Activated CD4-positive, alpha-beta T cell treated with anti-CD3 and anti-CD28 coated beads for 36 hours (primary cell): ENCODE measurements at regions not wholly inside any gene's neighbourhood (a gene's known extent, or its start where the extent isn't known, plus 50 kb on each side); places are given as distances from the start of the nearest gene placed in this dataset.

Experiments used
- ATAC-seq: fragments of 200-7000 bp; cut with Tn5 transposase; one replicate; pipeline ENCODE4 v1.10.0; 2021; ENCODE audit warnings: mild to moderate bottlenecking, moderate library complexity
- CTCF ChIA-PET: fragments of 350-600 bp; sonication (Branson Sonifier 250); formaldehyde crosslinking; loops from one replicate; lab custom pipeline; 2021; ENCODE audit warnings: antibody characterized with exemption; lab: Charles Lee
- POLR2A ChIA-PET: fragments of 350-600 bp; sonication (Branson Sonifier 250); formaldehyde crosslinking; loops from one replicate; lab custom pipeline; 2021; ENCODE audit warnings: antibody characterized with exemption, inconsistent platforms; lab: Charles Lee
- DNase-seq: peaks from one replicate; pipeline ENCODE4 v3.0.0-alpha.2; 2020
- H3K27ac Mint-ChIP-seq: one replicate; pipeline ENCODE4 v1.8.0; 2021; ENCODE audit warnings: mixed read lengths
- H3K27me3 Mint-ChIP-seq: one replicate; pipeline ENCODE4 v1.8.0; 2021; ENCODE audit warnings: mixed read lengths
- H3K36me3 Mint-ChIP-seq: one replicate; pipeline ENCODE4 v1.8.0; 2021; ENCODE audit warnings: low read depth, mixed read lengths
- H3K4me1 Mint-ChIP-seq: one replicate; pipeline ENCODE4 v1.8.0; 2021; ENCODE audit warnings: mixed read lengths
- H3K4me3 Mint-ChIP-seq: one replicate; pipeline ENCODE4 v1.8.0; 2021; ENCODE audit warnings: mild to moderate bottlenecking, moderate library complexity, mixed read lengths
- H3K9me3 Mint-ChIP-seq: one replicate; pipeline ENCODE4 v1.8.0; 2021; ENCODE audit warnings: low read depth, mixed read lengths
- intact Hi-C, 2 experiments: fragments of 100-400 bp; cut with DNase I in 1 of 2; cut with micrococcal nuclease in 1 of 2; formaldehyde crosslinking; loops; one replicate each; pipeline versions ENCODE4 v1.14.2 to v1.15.1; 2022 to 2024; cut with DNase I, micrococcal nuclease

DNA sequence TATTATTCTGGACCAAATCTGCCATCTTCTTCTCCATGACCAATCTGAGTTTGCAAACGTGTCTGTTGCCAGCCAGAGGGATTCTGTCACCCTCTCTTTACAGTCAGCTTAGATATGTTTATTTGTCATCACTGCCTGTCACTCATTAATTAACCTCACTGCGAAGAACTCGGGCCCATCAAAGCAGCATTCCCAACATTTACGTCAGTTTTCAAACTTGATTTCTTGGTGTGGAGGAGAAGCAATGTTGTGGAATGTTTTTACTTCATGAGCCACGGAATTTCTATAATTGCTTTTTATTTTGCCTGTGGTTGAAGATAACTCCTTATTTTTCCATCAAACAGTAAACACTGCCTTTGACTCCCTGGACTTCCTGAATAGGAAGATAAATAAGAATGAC lies 91.8 kb upstream of the CNKSR3 start:
- DNase-seq (no peak), ATAC-seq (no peak)
- H3K27ac Mint-ChIP-seq = no peak overlapping the region
- intact Hi-C loops = loop anchor here (10.0 kb wide), 2 partner anchors 437 to 553 kb away; no protein-coding TSS in a partner anchor
- CTCF ChIA-PET = no interaction called here
- no peaks in the 10 kb centered on the region for H3K9me3 Mint-ChIP-seq
- H3K27me3 Mint-ChIP-seq = no peaks in the 10 kb centered on the region
- POLR2A ChIA-PET = no interaction called here
- H3K36me3 Mint-ChIP-seq = no peaks in the 10 kb centered on the region
- no peak overlapping the region for H3K4me3 Mint-ChIP-seq
- peaks cover 33% of the 10 kb centered on the region for H3K4me1 Mint-ChIP-seq

DNA sequence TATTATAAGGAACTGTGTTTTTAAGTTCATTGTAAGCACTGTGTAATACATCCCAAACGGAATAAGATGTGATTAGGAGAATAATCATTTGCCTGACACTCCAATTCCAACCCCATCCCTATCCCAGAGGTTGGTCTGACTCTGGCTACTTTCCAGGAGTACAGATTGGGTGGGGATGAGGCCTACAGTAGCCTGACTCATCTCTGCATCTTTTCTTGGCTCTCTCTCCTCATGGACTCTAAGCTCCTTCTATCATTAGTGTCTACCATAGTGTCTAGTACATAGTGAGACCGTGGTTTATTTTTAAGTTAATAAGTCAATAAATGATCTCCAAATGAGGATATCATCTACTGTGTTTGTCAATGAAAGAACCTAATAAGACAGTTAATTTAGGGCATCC lies 92.2 kb upstream of the CNKSR3 start:
- ChIA-PET POLR2A (no interaction called here), CTCF (no interaction called here)
- Mint-ChIP-seq H3K4me3 (no peak overlapping the region), H3K27ac (no peak overlapping the region), H3K9me3 (no peaks in the 10 kb centered on the region), H3K27me3 (no peaks in the 10 kb centered on the region), H3K4me1 (peaks cover 37% of the 10 kb centered on the region), H3K36me3 (no peaks in the 10 kb centered on the region)
- ATAC-seq = no peak
- intact Hi-C loops = loop anchor here (10.0 kb wide), 2 partner anchors 438 to 552 kb away; no protein-coding TSS in a partner anchor
- DNase-seq = no peak

GRCh38 chr6:154604119-154604518 lies 93.6 kb upstream of the CNKSR3 start:
- Mint-ChIP-seq H3K36me3 (no peaks in the 10 kb centered on the region), H3K4me1 (peaks cover 41% of the 10 kb centered on the region), H3K9me3 (no peaks in the 10 kb centered on the region), H3K27me3 (no peaks in the 10 kb centered on the region), H3K4me3 (no peak overlapping the region), H3K27ac (no peak overlapping the region)
- intact Hi-C loops = loop anchor here (10.0 kb wide), 2 partner anchors 439 to 551 kb away; no protein-coding TSS in a partner anchor
- DNase-seq = no peak
- ChIA-PET POLR2A (interaction anchor here (0.6 to 0.7 kb wide), 2 partner anchors 24 to 777 kb away, joined by 3 read pairs; no protein-coding TSS in a partner anchor), CTCF (no interaction called here)
- ATAC-seq = no peak

DNA sequence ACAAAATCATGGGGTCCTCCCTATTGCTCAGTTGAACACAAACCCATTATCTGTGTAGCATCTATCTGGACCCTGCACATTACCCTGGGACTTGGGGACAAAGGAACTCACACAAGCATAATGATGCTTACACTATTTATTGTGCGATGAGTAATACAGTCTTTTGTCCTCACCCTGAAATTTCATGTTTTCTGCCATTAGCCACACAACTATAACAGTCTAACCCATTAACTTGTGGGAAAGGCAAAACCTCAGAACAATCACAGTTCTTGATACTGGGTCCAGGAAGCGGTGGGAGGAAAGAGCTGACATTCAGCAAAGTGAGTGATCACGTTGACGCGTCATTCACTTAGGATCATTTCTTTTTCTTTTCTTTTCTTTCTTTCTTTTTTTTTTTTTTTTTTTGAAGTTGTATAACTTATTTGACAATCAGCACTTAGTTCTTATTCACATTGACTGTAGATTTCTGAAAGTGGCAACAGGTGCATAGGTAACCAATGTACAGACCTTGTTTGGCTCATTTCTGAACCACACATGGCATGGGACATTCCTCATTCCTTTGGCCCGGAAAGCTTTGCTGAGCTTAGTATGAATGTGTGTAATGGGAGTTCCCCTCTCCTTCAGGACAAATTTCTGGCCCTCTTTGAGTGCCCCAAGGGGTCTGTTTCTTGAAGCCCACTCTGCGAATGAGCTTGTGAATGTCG lies 94.8 kb upstream of the CNKSR3 start:
- Mint-ChIP-seq H3K4me1 (peaks cover 39% of the 10 kb centered on the region), H3K27me3 (peaks cover 2% of the 10 kb centered on the region), H3K9me3 (no peaks in the 10 kb centered on the region), H3K36me3 (no peaks in the 10 kb centered on the region), H3K4me3 (peak overlapping the region; percentile 49), H3K27ac (peak overlapping the region; percentile 84)
- ATAC-seq = peak; percentile 50
- peak; percentile 58 for DNase-seq
- ChIA-PET POLR2A (no interaction called here), CTCF (interaction anchor here (0.9 to 1.3 kb wide), 3 partner anchors 9 to 260 kb away, joined by 3 read pairs; no protein-coding TSS in a partner anchor)
- intact Hi-C loops = loop anchor here (1.0 to 10.0 kb wide), 9 partner anchors 127 to 1623 kb away; partner anchors contain the start of genes SCAF8 (in 2 of the 2) and FBXO5 (in 1 of the 2)

- peak; percentile 3 for ATAC-seq
- CTCF ChIA-PET = interaction anchor here (0.9 to 1.3 kb wide), 3 partner anchors 8 to 260 kb away, joined by 3 read pairs; no protein-coding TSS in a partner anchor
- no peaks in the 10 kb centered on the region for H3K9me3 Mint-ChIP-seq
- POLR2A ChIA-PET = no interaction called here
- H3K27ac Mint-ChIP-seq = peak overlapping the region; percentile 84
- H3K4me3 Mint-ChIP-seq = peak overlapping the region; percentile 49
- peak; percentile 21 for DNase-seq
- peaks cover 4% of the 10 kb centered on the region for H3K27me3 Mint-ChIP-seq
- H3K4me1 Mint-ChIP-seq = peaks cover 40% of the 10 kb centered on the region
- no peaks in the 10 kb centered on the region for H3K36me3 Mint-ChIP-seq
- intact Hi-C loops = loop anchor here (1.0 to 10.0 kb wide), 11 partner anchors 126 to 1624 kb away; partner anchors contain the start of genes SCAF8 (in 2 of the 2) and FBXO5 (in 1 of the 2)
Measured at GRCh38 chr6:154605882-154606370, 95.4 kb upstream of the CNKSR3 start.

DNA sequence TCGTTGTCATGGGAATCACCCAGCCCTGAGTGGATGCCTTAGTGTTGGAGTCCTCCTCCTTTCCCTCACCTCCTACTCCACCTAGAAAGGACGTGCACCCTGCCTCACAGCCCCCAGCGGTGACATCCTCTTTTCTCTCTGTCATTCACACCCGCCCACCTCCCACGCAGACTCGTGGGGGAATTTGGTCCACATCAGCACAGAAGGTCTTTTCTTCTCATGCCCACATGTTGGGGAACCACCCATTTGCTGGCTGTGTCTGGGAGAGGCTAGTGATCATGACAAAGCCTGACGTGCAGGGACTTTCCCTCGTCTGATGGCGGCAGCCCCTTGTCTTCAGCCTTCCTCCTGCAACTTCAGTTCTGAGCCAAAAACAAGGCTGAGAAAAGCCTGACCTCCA lies 96.0 kb upstream of the CNKSR3 start:
- ATAC-seq (peak; percentile 92), DNase-seq (peak; percentile 96)
- no peaks in the 10 kb centered on the region for H3K9me3 Mint-ChIP-seq
- H3K36me3 Mint-ChIP-seq = no peaks in the 10 kb centered on the region
- peak overlapping the region; percentile 84 for H3K27ac Mint-ChIP-seq
- POLR2A ChIA-PET = no interaction called here
- CTCF ChIA-PET = interaction anchor here (1.0 kb wide), 1 partner anchor 261 kb away, joined by 3 read pairs; no protein-coding TSS in a partner anchor
- peak overlapping the region; percentile 13 for H3K4me3 Mint-ChIP-seq
- intact Hi-C loops = loop anchor here (1.0 to 10.0 kb wide), 9 partner anchors 126 to 1624 kb away; partner anchors contain the start of genes SCAF8 (in 2 of the 2) and FBXO5 (in 1 of the 2)
- peaks cover 4% of the 10 kb centered on the region for H3K27me3 Mint-ChIP-seq
- H3K4me1 Mint-ChIP-seq = peaks cover 45% of the 10 kb centered on the region

GRCh38 chr6:154606860-154607259 lies 96.4 kb upstream of the CNKSR3 start:
- peak overlapping the region; percentile 84 for H3K27ac Mint-ChIP-seq
- DNase-seq (no peak), ATAC-seq (no peak)
- intact Hi-C loops = loop anchor here (1.0 to 10.0 kb wide), 9 partner anchors 125 to 1625 kb away; partner anchors contain the start of genes SCAF8 (in 2 of the 2) and FBXO5 (in 1 of the 2)
- H3K4me1 Mint-ChIP-seq = peaks cover 47% of the 10 kb centered on the region
- CTCF ChIA-PET = no interaction called here
- POLR2A ChIA-PET = no interaction called here
- H3K36me3 Mint-ChIP-seq = no peaks in the 10 kb centered on the region
- peak overlapping the region; percentile 32 for H3K4me3 Mint-ChIP-seq
- H3K9me3 Mint-ChIP-seq = no peaks in the 10 kb centered on the region
- H3K27me3 Mint-ChIP-seq = peaks cover 4% of the 10 kb centered on the region

DNA sequence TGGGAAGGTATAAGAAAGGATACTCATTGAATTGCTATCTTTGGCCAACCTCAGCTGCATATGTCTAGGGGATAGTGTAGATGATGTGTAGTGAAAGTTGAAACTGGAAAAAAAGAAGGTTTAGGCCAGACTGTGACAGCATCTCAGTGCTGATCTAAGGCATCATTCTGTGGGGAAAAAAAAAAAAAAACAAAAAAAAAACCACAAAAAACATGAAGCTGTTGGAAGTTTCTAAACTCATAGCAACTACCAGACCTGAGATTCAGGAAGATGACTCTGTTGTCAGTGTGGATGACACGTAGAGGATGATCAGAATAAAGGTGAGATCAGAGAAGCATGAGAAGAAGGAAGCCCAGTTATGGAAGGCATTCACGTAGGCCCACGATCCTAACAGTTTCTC lies 100.8 kb upstream of the CNKSR3 start:
- Mint-ChIP-seq H3K4me3 (no peak overlapping the region), H3K27ac (no peak overlapping the region), H3K4me1 (peaks cover 39% of the 10 kb centered on the region), H3K27me3 (peaks cover 4% of the 10 kb centered on the region), H3K9me3 (no peaks in the 10 kb centered on the region), H3K36me3 (no peaks in the 10 kb centered on the region)
- DNase-seq (no peak), ATAC-seq (peak; percentile 48)
- intact Hi-C loops = no loop called here
- POLR2A ChIA-PET = no interaction called here
- CTCF ChIA-PET = interaction anchor here (0.8 kb wide), 1 partner anchor 64 kb away, joined by 3 read pairs; no protein-coding TSS in a partner anchor

GRCh38 chr6:154611847-154612246 lies 101.4 kb upstream of the CNKSR3 start:
- no peak overlapping the region for H3K4me3 Mint-ChIP-seq
- no peaks in the 10 kb centered on the region for H3K36me3 Mint-ChIP-seq
- ChIA-PET POLR2A (no interaction called here), CTCF (interaction anchor here (0.6 to 0.8 kb wide), 4 partner anchors 10 to 108 kb away, joined by 3 read pairs; no protein-coding TSS in a partner anchor)
- H3K4me1 Mint-ChIP-seq = peaks cover 33% of the 10 kb centered on the region
- intact Hi-C loops = no loop called here
- ATAC-seq (no peak), DNase-seq (no peak)
- H3K9me3 Mint-ChIP-seq = no peaks in the 10 kb centered on the region
- H3K27ac Mint-ChIP-seq = no peak overlapping the region
- H3K27me3 Mint-ChIP-seq = peaks cover 4% of the 10 kb centered on the region

- Mint-ChIP-seq H3K9me3 (no peaks in the 10 kb centered on the region), H3K4me1 (peaks cover 21% of the 10 kb centered on the region), H3K27ac (no peak overlapping the region), H3K27me3 (peaks cover 4% of the 10 kb centered on the region), H3K4me3 (no peak overlapping the region), H3K36me3 (no peaks in the 10 kb centered on the region)
- intact Hi-C loops = no loop called here
- no peak for DNase-seq
- no peak for ATAC-seq
- ChIA-PET CTCF (interaction anchor here (0.6 to 1.4 kb wide), 3 partner anchors 8 to 1723 kb away, joined by 3 read pairs; no protein-coding TSS in a partner anchor), POLR2A (interaction anchor here (0.6 kb wide), 1 partner anchor 255 kb away, joined by 3 read pairs; no protein-coding TSS in a partner anchor)
Measured at GRCh38 chr6:154613137-154613676, 102.7 kb upstream of the CNKSR3 start.

- intact Hi-C loops = no loop called here
- POLR2A ChIA-PET = no interaction called here
- Mint-ChIP-seq H3K27me3 (peaks cover 4% of the 10 kb centered on the region), H3K27ac (no peak overlapping the region), H3K4me1 (peaks cover 19% of the 10 kb centered on the region), H3K36me3 (no peaks in the 10 kb centered on the region), H3K4me3 (no peak overlapping the region), H3K9me3 (no peaks in the 10 kb centered on the region)
- ATAC-seq = no peak
- CTCF ChIA-PET = interaction anchor here (1.4 kb wide), 1 partner anchor 9 kb away, joined by 3 read pairs; no protein-coding TSS in a partner anchor
- DNase-seq = no peak
Measured at GRCh38 chr6:154614101-154614500, 103.6 kb upstream of the CNKSR3 start.
